ENCODE measurements at regions not wholly inside any gene's neighbourhood (a gene's known extent, or its start where the extent isn't known, plus 50 kb on each side); places are given as distances from the start of the nearest gene placed in this dataset.
A peak's percentile ranks its signal among the peaks of the same experiment; 100 is the strongest.
"Not testable (repeated sequence)": the region's sequence is repeated elsewhere in the genome, so short reads cannot be mapped to it uniquely, and the experiment has no call there.

DNA sequence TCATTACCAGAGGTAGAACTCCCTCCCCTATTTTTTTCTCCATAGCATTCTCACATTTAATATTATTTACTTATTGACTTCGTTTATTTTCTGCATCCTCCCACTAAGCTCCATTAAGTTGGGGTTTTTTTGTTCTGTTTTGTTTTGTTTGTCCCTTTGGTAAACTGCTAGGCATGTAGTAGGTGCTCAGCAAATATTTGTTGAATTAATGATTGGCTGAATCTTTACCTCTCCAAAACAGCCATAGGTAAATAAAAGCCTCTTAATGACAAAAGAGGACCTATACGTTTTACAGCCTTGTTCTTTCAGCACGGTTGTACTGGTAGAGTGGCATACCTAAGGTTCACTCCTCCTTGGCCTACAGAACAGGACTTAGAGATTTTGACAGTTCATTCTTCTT is 52.0 kb downstream of the PRORP start:
- no peak for DNase-seq

DNA sequence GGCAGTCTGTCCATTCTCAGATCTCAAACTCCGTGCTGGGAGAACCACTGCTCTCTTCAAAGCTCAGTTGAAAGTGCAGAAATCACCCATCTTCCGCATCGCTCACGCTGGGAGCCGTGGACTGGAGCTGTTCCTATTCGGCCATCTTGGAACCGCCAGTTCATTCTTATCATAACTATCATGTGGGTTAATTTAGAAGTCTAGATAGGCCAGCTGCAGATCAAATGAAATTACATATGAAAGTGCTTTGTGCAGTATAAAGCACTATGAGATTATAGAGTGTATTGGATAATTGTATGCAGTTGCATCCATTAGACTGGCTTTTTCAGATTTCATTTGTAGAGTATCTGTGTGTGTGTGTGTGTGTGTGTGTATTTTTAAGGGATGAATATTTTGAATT is 57.8 kb downstream of the PRORP start:
- no peak for DNase-seq

GRCh38 chr14:35184891-35185290 is 62.5 kb downstream of the PRORP start:
- DNase-seq: not testable (repeated sequence)

- no peak for DNase-seq
Measured at GRCh38 chr14:35189422-35189821, 67.1 kb downstream of the PRORP start.

DNA sequence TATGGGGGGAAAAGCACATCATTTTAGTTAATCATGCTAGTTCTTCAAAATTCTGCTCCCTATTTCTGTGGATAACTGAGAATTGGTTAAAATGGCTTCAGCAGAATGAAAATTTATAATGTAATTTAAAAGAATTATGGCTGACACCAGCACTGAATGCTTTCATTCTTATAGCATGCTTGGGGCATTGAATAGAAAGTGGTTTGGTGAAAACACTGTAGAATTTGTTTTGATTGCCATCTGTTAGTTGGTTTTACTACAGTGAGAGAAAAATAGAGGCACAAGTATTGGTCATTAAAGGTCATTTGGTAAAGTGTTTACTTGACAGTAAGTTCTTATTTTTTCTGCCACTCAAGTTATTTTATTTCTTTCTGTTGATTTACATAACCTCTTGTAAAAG is 70.8 kb downstream of the PRORP start:
- no peak for DNase-seq

GRCh38 chr14:35194183-35194582 is 71.8 kb downstream of the PRORP start:
- not testable (repeated sequence) for DNase-seq

DNA sequence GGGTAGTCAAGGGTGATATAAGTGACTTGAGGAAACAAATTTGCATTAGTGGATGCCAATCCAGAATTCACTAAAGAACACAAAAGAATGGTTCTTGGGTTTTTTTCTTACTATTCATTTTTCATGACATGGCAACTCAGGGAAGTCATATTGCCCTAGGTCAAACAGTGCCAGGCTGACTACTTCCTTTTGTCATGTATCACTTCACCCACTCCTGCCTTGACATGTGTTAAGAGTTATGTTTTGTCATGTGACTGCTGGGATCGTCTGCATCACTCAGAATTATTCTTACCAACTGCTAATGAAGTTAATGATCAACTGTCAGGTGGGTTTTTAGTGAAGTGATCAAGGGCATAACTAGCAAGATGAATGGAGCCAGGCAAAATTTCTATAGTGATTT is 74.2 kb downstream of the PRORP start:
- DNase-seq: no peak

GRCh38 chr14:35197015-35197414 is 74.7 kb downstream of the PRORP start:
- DNase-seq: no peak

DNA sequence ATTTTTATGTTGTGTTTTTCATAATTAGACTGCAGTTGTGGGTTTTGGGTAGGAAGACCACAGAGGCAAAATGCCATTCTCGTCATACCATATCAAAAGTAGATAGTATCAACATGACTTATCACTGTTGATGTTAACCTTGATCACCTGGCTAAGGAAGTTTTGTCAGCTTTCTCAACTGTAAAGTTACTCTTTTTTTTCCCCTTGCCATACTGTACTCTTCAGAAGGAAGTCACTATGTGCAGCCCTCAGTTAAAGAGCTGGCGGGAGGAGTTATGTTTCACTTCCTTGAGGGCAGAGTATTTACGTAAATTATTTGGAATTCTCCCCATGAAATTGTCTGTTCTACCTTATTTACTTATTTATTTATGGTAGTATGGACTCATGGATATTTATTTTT is 78.7 kb downstream of the PRORP start:
- no peak for DNase-seq

GRCh38 chr14:35202195-35202594 is 79.8 kb downstream of the PRORP start:
- no peak for DNase-seq

DNA sequence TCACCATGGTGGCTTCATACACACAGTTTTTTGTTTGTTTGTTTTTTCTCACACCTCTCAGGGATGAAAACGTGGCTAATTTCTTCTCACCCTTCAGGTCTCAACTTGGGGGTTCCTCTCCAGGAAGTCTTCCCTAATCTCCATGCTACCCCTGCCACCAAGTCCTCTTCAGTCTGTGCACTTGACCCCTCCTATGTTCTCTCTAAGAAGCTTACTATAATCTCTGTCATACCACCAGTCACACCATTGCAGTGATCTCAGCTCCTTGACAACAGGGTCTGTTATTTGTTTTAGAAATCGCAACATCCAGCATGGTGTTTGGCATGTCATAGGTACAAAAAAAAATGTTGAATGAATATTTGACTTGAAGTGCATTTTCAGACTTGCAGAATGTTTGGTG is 83.4 kb downstream of the PRORP start:
- DNase-seq: no peak

DNA sequence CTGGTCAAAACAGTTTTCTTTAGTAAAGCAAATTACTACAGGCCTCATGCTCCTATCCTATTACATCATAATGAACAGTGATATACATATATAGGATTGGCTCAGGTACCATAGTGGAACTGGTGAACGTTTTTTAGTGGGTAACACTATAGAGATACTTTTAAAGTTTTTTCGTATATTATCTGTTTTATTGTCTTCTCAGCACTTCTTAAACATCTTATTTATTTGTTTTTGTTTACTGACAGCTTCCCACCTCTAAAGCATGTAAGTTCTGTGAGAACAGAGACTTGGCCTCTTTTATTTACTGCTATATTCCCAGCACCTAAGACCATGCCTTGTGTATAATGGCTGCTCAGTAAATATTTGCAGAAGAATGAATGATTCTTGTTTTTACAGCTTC is 81.1 kb upstream of the PSMA6 start:
- no peak for DNase-seq

- no peak for DNase-seq
Measured at GRCh38 chr14:35212471-35213142, 79.6 kb upstream of the PSMA6 start.

DNA sequence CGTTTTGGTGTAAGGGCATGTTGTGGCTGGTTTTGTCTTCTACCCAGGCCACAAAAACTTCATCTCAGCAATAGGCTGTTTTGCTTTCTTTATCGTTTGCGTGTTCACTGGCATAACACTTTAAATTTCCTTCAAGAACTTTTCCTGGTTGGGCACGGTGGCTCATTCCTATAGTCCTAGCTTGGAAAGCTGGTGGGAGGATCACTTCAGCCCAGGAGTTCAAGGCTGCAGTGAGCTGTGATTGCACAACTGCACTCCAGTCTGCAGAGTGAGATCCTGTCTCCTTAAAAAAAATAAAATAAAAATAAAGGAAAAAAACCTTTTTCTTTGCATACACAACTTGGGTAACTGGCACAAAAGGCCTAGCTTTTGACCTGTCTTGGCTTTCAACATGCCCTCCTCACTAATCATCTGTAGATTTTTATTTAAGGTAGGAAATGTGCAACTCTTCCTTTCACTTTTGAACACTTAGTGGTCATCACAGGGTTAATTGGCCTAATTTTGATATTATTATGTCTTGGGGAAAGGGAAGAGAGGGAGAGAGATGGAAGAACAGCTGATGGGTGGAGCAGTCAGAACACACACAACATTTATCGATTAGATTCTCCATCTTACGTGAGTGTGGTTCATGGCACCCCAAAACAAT is 78.9 kb upstream of the PSMA6 start:
- no peak for DNase-seq

DNA sequence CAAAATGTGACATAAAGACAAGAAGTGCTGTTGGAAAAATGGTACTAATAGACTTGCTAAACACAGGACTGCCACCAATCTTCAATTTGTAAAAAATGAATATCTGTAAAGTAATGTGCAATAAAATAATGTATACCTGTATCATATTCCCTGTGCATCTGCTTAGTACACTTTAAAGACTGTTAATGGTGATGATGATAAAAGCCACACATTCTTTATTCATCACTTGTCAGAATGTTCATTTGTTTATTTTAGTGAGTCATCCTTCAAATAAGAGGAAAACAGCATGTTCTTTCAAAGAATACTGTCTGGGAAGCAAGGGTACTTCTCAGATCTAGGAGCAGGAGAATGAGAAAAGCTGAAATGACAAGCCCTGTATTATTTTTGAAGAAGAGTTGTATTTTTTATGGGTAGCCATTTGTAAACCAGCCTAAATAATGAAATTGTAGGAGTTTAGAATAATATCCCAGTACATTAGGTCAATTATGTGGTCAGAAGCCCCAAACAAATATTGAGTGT is 78.3 kb upstream of the PSMA6 start:
- no peak for DNase-seq

DNA sequence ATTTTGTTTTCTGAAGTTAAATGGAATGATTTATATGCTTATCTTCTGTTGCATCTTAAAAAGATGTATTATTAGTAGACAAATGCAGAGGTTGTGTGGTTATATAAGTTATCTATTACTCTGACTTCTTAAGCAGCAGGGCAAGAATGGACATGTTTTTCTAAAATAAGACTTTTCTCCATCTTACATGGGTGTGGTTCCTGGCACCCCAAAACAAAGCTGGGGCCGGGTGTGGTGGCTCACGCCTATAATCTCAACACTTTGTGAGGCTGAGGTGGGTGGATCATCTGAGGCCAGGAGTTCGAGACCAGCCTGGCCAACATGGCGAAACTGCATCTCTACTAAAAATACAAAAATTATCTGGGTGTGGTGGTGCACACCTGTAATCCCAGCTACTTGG is 77.8 kb upstream of the PSMA6 start:
- DNase-seq: not testable (repeated sequence)

DNA sequence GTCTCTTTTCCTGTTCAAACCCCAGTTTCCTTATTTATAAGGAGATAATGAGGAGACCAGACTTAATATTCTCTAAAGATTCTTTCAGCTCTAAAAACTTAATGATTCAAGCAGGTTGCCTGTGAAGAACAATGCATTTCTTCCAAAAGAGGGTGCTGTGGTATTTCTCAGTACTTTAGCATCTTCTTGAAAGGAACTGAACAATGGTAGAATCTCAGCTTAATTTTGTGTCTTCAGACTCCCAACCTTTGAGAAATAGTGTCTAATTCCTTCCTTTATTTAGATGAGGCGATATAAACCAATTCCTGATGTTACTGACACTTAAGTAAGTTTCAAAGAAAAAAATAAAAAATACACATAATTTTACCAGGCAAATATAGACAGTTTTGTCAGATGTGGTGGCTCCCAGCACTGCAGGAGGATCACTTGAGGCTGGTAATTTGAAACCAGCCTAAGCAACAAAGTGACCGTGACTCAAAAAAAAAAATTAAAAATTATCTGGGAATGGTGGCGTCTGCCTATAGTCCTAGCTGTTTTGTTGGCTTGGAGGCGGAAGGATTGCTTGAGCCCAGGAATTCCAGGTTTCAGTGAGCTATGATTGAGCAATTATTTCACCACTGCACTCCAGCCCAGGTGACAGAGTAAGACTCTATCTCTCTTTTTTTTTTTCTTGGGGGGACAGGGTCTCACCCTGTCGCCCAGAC is 76.9 kb upstream of the PSMA6 start:
- peak in 1 of 2 experiments; percentile 1 for DNase-seq

DNA sequence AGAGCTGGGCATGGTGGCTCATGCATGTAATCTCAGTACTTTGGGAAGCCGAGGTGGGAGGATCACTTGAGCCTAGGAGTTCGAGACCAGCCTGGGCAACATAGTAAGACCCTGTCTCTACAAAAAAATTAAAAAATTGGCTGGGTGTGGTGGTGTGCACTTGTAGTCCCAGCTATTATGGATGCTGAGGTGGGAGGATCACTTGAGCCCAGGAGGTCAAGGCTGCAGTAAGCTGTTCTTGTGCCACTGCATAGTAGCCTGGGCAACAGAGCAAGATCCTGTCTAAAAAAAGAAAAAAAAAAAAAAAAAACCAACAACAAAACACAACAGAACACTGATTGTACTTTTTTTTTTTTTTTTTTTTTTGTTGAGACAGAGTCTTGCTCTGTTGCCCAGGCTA is 74.0 kb upstream of the PSMA6 start:
- not testable (repeated sequence) for DNase-seq

DNA sequence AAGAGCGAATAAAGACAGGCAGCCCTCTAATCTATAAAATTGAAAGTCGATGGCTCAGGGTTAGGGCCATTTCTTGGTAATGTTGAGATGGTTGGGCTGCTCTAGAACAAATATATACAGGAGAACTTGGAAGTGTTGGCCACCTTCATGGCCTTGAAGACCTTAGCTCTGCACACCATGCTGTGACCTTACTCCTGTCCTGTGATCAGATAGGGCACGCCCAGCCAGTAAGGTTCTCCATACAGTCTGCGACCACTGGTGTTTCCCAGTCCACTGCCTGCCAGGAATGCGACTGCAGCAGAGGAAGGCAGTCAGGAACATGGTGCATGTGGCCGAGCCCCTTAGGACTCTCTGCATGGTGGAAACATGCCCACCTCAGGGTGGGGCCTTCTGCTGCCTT is 73.2 kb upstream of the PSMA6 start:
- no peak for DNase-seq

GRCh38 chr14:35220027-35220676 is 72.0 kb upstream of the PSMA6 start:
- DNase-seq: no peak

DNA sequence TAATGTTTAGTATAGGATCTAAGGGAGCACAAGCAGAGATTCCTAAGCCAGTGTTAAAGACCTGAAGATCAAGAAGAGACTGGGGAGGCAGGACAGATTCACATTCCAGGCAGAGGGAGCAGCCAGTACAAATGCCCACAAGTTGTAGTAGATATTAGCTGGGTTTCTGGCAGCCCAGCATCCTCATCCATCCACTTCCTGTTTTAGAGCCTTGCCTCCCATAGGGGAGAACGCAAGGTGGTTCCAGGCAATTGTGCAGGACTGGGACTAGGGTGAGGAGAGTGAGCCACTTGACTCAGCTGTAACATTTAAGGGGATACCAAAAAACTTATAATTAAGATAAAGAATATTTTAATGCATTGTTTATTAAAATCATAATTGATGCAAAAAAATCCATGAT is 71.3 kb upstream of the PSMA6 start:
- no peak for DNase-seq

GRCh38 chr14:35221462-35221861 is 70.7 kb upstream of the PSMA6 start:
- no peak for DNase-seq

DNA sequence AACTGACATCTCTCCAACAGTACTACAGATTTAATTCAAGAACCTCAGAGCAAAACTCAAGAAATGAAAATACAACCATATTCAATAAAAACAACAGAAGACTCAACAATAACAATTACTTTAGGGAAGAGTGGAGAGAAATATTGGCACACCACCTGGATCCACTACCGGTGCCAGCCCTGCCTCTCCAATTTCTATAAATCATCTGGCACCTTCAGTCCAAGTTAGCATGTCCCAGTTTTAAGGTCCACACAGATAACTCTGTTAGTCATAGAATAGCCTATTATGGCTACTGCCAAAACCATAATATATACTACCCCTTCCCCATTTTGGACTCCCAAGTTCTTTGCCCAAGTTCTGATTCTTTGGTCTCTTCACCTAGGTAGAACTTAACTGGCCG is 69.9 kb upstream of the PSMA6 start:
- no peak for DNase-seq

Data from SHP77 (cell line).